Stimulated activated CD4-positive, alpha-beta T cell treated with anti-CD3 and anti-CD28 coated beads, Interleukin-12 subunit alpha, Interleukin-12 subunit beta, amount 100 ng/mL, for 4 hours (primary cell): ENCODE measurements at regions not wholly inside any gene's neighbourhood (a gene's known extent, or its start where the extent isn't known, plus 50 kb on each side); places are given as distances from the start of the nearest gene placed in this dataset.
"Not testable (repeated sequence)": the region's sequence is repeated elsewhere in the genome, so short reads cannot be mapped to it uniquely, and the experiment has no call there.

Source experiments
- DNase-seq: peaks from one replicate; pipeline ENCODE4 v3.0.0-alpha.2; 2020

GRCh38 chr15:98025237-98025636, 64.7 kb downstream of the ARRDC4 start:
- no peak for DNase-seq

DNA sequence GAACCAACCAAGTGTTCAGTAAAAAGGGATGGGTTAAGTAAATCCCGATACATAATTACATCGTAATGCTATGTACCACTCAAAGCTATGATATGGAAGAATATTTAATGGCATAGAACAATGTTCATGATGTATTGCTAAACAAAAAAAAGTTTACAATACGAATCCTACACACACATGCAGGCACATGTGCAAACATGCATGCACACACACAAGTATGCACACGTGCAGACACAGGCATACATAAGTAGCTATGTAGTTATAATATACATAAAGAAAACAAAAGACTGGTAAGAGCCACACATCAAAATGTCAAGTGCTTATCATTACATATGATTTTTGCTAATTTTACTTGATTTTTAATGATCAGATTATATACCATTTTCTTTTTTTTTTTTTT, 74.2 kb downstream of the ARRDC4 start:
- DNase-seq = no peak

DNA sequence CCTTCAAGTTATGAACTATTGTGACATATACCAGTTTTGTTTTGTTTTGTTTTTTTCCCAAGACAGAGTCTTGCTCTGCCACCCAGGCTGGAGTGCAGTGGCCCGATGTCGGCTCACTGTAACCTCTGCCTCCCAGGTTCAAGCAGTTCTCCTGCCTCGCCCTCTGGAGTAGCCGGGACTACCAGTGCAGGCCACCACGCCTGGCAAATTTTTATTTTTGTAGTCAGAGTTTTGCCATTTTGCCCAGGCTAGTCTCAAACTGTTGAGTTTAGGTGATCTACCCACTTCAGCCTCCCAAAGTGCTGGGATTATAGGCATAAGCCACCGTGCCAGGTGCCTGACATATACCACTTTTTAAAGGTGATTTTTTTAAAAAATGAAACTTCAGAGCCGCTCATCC, 74.6 kb downstream of the ARRDC4 start:
- no peak for DNase-seq

- DNase-seq = no peak
These were observed 75.1 kb downstream of the ARRDC4 start for GRCh38 chr15:98035577-98036010.

DNA sequence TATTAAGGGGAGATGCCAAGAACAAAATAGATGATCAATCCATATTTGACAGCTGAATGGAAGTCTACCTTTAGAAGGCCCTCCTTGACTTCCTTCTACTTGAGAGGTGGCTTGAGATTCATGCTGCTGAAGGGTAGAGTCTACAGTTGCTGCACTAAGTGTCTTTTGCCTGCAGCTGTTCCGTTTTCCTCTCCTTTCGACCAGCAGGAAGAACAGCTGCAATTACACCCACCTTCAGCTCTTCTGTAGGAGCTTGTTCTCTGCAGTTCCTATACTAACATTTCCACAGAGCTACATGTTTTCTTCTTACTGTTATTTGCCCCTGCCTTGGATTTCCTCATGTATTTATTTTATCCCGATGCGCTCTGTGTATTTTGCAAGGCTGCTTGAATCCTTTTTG, 79.1 kb downstream of the ARRDC4 start:
- DNase-seq = no peak

- DNase-seq = no peak
These were observed 79.6 kb downstream of the ARRDC4 start for GRCh38 chr15:98040146-98040545.

DNA sequence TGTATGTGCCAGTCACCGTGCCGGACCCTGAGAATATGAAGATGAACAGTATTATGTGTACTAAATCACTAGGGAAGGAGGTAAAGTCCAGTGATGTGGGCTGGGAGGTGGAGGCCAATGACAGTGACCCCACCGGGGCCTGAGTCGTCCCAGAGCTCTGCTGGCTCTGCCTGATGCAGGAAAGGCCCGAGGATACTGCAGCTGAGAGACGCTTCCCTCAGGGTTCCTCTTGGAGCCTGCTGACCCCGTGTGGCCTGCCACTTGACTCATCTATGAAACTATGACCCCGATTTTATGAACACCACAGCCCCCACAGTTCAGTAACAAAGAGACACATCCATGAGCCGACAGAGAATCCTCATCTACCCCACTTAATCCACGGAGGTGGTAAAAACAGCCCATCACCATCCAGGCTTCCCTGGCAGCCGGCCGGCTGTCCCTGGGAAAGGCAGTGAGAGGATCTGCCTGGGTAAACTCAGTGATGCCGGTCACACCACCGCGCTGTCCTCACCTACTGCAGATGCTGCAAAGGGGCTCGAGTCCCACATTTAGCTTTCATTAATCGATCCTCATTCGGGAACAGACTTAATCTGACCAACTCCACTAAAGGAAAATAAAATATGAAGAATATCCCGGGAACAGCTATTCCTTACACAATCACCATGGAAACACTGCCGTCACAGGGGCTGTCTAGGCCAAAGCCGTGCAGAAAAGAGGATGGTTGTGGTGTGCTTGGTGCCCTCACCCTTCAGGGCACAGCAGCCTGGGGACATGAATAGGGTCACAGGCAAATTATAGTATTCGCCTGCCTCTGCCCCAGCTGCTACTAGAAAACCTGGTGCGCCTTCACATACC, 82.9 kb downstream of the ARRDC4 start:
- DNase-seq = no peak

DNA sequence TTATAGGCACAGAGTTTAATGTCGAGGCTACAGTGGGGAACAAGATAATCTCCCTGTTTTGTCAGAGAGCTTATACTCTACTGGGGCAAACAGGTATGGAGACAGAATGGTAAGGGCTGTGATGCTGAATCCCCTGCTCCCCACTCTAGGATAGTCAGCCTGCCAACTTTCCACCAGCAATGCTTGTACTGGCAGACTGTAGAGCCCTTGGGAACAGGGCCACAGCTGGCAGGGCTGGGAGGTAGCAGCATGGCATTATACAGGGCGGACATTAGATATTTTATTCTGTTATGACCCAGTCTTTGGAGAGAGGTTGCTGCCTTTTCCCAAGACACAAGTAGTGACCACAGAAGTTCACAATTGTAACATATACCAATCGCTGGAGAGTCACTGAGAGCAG, 91.2 kb downstream of the ARRDC4 start:
- no peak for DNase-seq

DNA sequence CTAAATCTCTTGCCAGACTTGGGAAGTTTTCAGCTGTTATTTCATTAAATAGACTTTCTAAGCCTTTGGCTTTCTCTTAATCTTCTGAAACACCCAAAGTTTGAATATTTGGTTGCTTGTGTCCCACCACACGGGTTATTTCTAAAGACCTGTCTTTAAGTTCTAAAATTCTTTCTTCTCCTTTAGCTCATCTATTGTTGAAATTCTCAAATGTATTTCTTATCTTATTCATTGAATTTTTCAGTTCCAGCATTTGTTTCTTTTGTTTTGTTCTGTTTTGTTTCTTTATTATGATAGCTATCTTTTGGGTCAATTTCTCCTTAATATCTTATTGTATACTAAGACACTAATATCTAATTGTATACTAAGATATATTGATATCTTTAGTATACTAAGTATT, 97.0 kb downstream of the ARRDC4 start:
- no peak for DNase-seq

DNA sequence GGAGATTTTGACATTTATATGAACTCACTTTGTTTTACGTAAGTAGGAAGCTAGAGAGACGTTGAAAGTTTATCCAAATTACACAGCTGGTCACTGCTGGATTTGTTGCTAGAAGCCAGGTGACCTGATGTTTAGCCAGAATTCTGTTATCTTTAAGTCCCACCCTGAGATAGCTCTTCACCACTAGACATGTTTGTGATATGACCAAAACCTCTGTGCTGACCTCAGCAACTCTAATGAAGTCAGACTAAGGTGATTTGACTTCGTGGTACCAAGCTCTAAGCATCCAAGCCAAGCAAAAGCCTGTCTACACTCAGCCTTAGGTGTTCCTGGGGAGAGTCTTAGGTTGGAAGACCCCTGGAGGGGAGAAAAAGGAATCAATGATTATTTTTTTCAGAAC, 102.4 kb downstream of the ARRDC4 start:
- no peak for DNase-seq

DNA sequence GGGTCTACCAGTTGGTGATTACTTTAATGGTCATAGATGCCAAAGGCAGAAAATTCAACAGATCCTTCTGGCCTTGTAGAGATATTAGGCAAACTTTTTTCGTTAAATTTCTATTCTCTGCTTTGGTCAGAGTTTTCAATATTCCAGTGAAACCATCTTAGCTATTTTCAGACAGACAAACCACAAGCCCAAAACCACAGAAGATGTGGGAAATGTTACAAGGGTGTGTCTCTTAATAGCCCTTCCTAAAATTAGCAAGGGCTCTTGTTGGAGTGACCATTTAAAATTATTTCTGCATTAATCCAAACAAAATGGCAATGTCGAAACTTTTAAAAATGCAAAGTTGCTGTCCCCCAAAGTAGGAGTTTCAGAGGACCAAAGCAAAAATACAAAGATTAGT, 102.8 kb downstream of the ARRDC4 start:
- no peak for DNase-seq

DNA sequence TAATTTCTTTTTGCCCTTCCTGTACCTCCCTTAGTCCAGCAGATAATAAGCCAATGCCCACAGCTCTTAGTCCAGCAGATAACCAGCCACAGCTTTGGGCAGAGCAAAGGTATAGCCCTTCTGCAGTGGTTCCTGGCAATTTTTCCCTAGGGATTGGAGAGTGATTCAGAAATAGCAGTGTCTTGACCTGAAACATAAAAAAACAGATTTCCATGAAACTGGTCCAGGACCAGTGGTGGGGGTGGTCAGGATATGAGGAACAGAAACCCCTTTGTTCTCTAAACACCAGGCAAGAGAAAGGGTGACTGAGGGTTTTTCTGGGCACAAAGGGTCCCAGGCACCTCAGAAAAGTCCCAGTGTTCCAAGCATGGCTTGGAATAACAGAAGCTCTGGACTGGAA, 103.4 kb downstream of the ARRDC4 start:
- no peak for DNase-seq

- DNase-seq = no peak
These were observed 106.8 kb downstream of the ARRDC4 start for GRCh38 chr15:98067339-98067738.

GRCh38 chr15:98069256-98069655, 108.8 kb downstream of the ARRDC4 start:
- no peak for DNase-seq

DNA sequence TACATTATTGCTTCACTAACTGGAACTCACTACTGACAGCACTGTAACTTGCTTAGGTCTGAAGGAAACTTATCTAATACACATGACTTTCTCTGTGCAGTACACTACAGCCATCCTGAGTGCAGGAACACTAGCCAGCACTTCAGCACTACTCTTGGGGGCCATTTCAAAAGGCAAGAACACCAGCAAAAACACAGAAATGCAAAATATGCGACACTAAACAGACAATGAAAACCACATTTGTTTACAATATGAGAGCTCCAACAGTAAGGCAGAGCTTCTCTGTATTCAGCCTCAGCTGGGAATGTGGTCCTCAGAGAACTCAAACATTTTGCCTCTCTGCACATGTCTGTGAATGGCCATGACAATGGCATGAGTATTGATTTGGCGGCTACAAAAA, 109.6 kb downstream of the ARRDC4 start:
- DNase-seq = no peak

DNA sequence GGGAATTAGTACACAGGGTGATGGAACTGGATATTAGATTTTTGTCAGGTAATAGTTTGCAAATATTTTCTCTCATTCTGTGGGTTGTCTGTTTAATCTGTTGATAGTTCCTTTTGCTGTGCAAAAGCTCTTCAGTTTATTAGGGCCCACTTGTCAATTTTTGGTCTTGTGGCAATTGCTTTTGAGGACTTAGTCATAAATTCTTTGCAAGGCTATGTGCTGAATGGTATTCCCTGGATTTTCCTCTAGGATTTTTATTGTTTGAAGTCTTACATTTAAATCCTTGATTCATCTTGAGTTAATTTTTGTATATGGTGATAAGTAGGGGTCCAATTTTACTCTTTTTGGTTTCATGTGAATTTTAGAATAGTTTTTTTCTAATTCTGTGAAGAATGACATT, 111.3 kb downstream of the ARRDC4 start:
- no peak for DNase-seq

GRCh38 chr15:98075441-98075840, 114.9 kb downstream of the ARRDC4 start:
- no peak for DNase-seq

- no peak for DNase-seq
These were observed 115.7 kb downstream of the ARRDC4 start for GRCh38 chr15:98076021-98076816.

- DNase-seq = no peak
These were observed 116.7 kb downstream of the ARRDC4 start for GRCh38 chr15:98077186-98077585.

DNA sequence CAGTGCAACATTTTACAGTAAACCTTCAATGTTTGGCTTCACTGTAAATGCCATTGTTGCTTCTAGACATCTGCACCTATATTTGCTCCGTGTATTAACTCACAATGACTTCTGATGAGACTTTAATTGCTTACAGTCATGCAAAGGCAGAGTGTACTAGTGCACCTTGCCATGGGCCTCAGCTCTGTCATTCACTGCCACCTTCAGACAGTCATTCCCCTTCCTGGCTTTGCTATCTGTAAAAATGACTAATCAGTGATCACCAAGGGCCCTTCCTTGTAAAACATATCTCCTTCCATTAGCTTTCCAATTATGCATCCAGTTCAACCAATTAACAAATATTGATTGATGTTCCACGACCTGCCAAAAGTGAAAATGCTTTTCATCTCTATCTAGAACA, 120.3 kb downstream of the ARRDC4 start:
- DNase-seq = no peak

DNA sequence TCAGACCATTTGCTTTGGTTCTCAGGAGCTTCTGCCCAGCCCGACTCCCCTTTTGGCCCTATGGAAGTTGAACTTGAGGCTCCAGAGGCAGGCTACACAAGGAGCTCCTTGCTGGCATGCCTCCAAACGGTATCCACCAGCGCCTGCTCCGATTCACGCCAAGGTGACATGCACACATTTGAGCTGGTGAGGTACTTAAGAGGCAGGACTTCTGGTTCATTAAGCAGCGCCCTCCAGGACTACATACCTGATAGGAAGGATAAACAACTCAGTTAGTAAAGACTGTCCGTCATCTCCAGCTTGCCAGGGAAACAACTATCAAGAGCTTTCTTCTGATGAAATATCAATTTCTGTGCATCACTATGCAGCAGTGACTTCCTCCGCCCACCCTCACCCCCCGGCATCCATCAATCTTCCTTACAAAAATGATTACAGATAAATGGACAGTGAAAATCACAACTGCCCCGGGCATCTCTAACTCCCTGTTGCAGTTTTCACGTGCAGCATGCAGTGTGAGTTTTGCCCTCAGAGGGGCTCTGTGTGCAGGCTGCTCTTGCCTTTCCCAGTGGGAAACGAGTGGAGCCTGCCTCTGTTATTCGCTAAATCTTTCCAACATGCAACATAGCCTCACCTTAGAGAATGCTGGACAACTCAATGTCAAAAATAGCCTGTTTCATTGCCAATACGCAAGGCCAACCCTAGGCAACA, 122.9 kb downstream of the ARRDC4 start:
- DNase-seq = no peak

DNA sequence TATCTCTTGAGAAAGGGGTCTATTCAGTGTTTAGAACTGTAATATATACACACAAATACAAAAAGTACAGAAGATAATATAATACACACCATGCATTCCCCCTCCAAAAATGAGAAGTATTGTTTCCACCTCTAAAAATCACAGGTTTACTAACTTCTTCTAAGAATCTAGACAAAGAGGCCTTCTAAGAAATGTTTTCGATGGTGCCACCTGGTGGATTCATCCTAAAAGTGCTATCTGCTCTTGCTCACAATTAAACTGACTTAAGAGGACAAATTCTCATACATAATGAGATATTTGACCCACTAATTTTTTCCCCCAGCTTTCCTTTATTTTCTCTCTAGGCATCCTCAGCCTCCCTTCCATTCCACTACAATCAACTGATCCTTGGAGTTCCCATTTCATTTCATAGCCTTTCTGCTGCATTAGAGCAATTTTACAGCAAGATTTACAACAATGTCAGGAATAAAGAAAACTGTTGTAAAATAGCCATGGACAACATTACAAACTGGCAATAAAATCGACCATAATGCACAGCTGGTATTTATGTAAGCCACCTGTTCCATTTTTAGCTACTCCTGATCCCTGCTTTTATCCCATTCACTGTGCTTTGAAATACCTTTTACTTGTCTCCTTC, 124.6 kb downstream of the ARRDC4 start:
- DNase-seq = no peak

- not testable (repeated sequence) for DNase-seq
These were observed 127.9 kb downstream of the ARRDC4 start for GRCh38 chr15:98088307-98088945.
